Fibroblast of pulmonary artery (primary cell): ENCODE measurements at regions not wholly inside any gene's neighbourhood (a gene's known extent, or its start where the extent isn't known, plus 50 kb on each side); places are given as distances from the start of the nearest gene placed in this dataset.
A peak's percentile ranks its signal among the peaks of the same experiment; 100 is the strongest.

Experiments used
- DNase-seq: peaks from one replicate; pipeline ENCODE4 v3.0.0-alpha.2; 2010; ENCODE audit warnings: low read depth
- H3K4me3 ChIP-seq: replicated peaks from 2 replicates; pipeline ENCODE4 v1.5.1; 2011; ENCODE audit warnings: low read depth, mild to moderate bottlenecking, control low read depth, low read length, moderate library complexity
- CTCF ChIP-seq: IDR thresholded peaks from 2 replicates; pipeline ENCODE4 v1.5.1; 2011; ENCODE audit warnings: mild to moderate bottlenecking, control low read depth, low read length, inconsistent platforms; ENCODE audit errors: missing control alignments

GRCh38 chr3:188025555-188025954 lies 128.4 kb upstream of the LPP start:
- no peak for TF ChIP-seq CTCF

GRCh38 chr3:188026191-188026968 lies 127.6 kb upstream of the LPP start:
- H3K4me3 ChIP-seq = no peak overlapping the region
- TF ChIP-seq CTCF = no peak
- DNase-seq = no peak

More at GRCh38 chr3:188025555-188025954, 128.4 kb upstream of the LPP start:
- H3K4me3 ChIP-seq = no peak overlapping the region
- no peak for DNase-seq

- DNase-seq = no peak
- no peak overlapping the region for H3K4me3 ChIP-seq
- no peak for TF ChIP-seq CTCF
Observed at GRCh38 chr3:188031121-188031520, 122.8 kb upstream of the LPP start.

- no peak for TF ChIP-seq CTCF
- no peak for DNase-seq
Observed at GRCh38 chr3:188034989-188035388, 119.0 kb upstream of the LPP start.

GRCh38 chr3:188036375-188037194 lies 117.4 kb upstream of the LPP start:
- no peak for TF ChIP-seq CTCF
- no peak for DNase-seq
- H3K4me3 ChIP-seq = no peak overlapping the region

More at GRCh38 chr3:188034989-188035388, 119.0 kb upstream of the LPP start:
- no peak overlapping the region for H3K4me3 ChIP-seq

GRCh38 chr3:188037195-188037718 lies 116.7 kb upstream of the LPP start:
- H3K4me3 ChIP-seq = no peak overlapping the region
- peak; percentile 66 for DNase-seq
- TF ChIP-seq CTCF = peak; percentile 63
